ENCODE measurements at regions not wholly inside any gene's neighbourhood (a gene's known extent, or its start where the extent isn't known, plus 50 kb on each side); places are given as distances from the start of the nearest gene placed in this dataset.
A peak's percentile ranks its signal among the peaks of the same experiment; 100 is the strongest.
"Not testable (repeated sequence)": the region's sequence is repeated elsewhere in the genome, so short reads cannot be mapped to it uniquely, and the experiment has no call there.

- no peaks in the 10 kb centered on the region for H3K36me3 ChIP-seq (ENCODE audit: control insufficient read depth, insufficient read depth, low read length)
- CTCF ChIA-PET, result no interaction called here
- no peak overlapping the region for H3K4me3 ChIP-seq (ENCODE audit: low read depth, low read length)
- no peaks in the 10 kb centered on the region; the same call in 1 of the 2 replicates for H3K27me3 ChIP-seq (ENCODE audit: control insufficient read depth, insufficient read depth, low read length)
- no peak for DNase-seq (ENCODE audit: low read depth)
- no peak for TF ChIP-seq CTCF (IDR thresholded peaks at IDR 0.05; ENCODE audit: insufficient read depth, low read depth, low read length)
- POLR2A ChIA-PET, result no interaction called here
These were observed 898.2 kb downstream of the UQCRFS1 start for GRCh38 chr19:28314756-28315155.

- no peak overlapping the region for H3K4me3 ChIP-seq (ENCODE audit: low read depth, low read length)
- H3K27me3 ChIP-seq (ENCODE audit: control insufficient read depth, insufficient read depth, low read length), result no peaks in the 10 kb centered on the region; the same call in 1 of the 2 replicates
These were observed 898.7 kb downstream of the UQCRFS1 start for GRCh38 chr19:28314287-28314686.

GRCh38 chr19:28313633-28314032 is 899.3 kb downstream of the UQCRFS1 start:
- no peak for TF ChIP-seq CTCF (IDR thresholded peaks at IDR 0.05; ENCODE audit: insufficient read depth, low read depth, low read length)
- Histone ChIP-seq H3K4me3 (ENCODE audit: low read depth, low read length) (no peak overlapping the region), H3K36me3 (ENCODE audit: control insufficient read depth, insufficient read depth, low read length) (no peaks in the 10 kb centered on the region), H3K27me3 (ENCODE audit: control insufficient read depth, insufficient read depth, low read length) (no peaks in the 10 kb centered on the region; the same call in 1 of the 2 replicates)
- CTCF ChIA-PET, result interaction anchor here (1.3 kb wide), 1 partner anchor 10 kb away, joined by 3 read pairs; no protein-coding TSS in a partner anchor
- DNase-seq (ENCODE audit: low read depth), result peak; percentile 88
- POLR2A ChIA-PET, result interaction anchor here (0.6 kb wide), 1 partner anchor 146 kb away, joined by 4 read pairs; no protein-coding TSS in a partner anchor

More at GRCh38 chr19:28314287-28314686, 898.7 kb downstream of the UQCRFS1 start:
- TF ChIP-seq CTCF (IDR thresholded peaks at IDR 0.05; ENCODE audit: insufficient read depth, low read depth, low read length), result no peak
- ChIA-PET CTCF (interaction anchor here (1.3 kb wide), 1 partner anchor 9 kb away, joined by 3 read pairs; no protein-coding TSS in a partner anchor), POLR2A (interaction anchor here (0.6 kb wide), 1 partner anchor 146 kb away, joined by 4 read pairs; no protein-coding TSS in a partner anchor)
- H3K36me3 ChIP-seq (ENCODE audit: control insufficient read depth, insufficient read depth, low read length), result no peaks in the 10 kb centered on the region
- DNase-seq (ENCODE audit: low read depth), result no peak

GRCh38 chr19:28312269-28312668 is 900.7 kb downstream of the UQCRFS1 start:
- CTCF ChIA-PET, result interaction anchor here (0.8 kb wide), 1 partner anchor 13 kb away, joined by 3 read pairs; no protein-coding TSS in a partner anchor
- Histone ChIP-seq H3K4me3 (ENCODE audit: low read depth, low read length) (no peak overlapping the region), H3K27me3 (ENCODE audit: control insufficient read depth, insufficient read depth, low read length) (no peaks in the 10 kb centered on the region; the same call in 1 of the 2 replicates), H3K36me3 (ENCODE audit: control insufficient read depth, insufficient read depth, low read length) (no peaks in the 10 kb centered on the region)
- DNase-seq (ENCODE audit: low read depth), result no peak
- POLR2A ChIA-PET, result no interaction called here
- no peak for TF ChIP-seq CTCF (IDR thresholded peaks at IDR 0.05; ENCODE audit: insufficient read depth, low read depth, low read length)

GRCh38 chr19:28310829-28311228 is 902.1 kb downstream of the UQCRFS1 start:
- H3K36me3 ChIP-seq (ENCODE audit: control insufficient read depth, insufficient read depth, low read length); H3K27me3 ChIP-seq (ENCODE audit: control insufficient read depth, insufficient read depth, low read length); POLR2A ChIA-PET; H3K4me3 ChIP-seq (ENCODE audit: low read depth, low read length); DNase-seq (ENCODE audit: low read depth): not testable (repeated sequence)
- CTCF ChIA-PET, result interaction anchor here (1.2 kb wide), 1 partner anchor 10 kb away, joined by 4 read pairs; no protein-coding TSS in a partner anchor

GRCh38 chr19:28309070-28309469 is 903.9 kb downstream of the UQCRFS1 start:
- no peak overlapping the region for H3K4me3 ChIP-seq (ENCODE audit: low read depth, low read length)
- TF ChIP-seq CTCF (IDR thresholded peaks at IDR 0.05; ENCODE audit: insufficient read depth, low read depth, low read length), result no peak
- DNase-seq (ENCODE audit: low read depth), result no peak
- POLR2A ChIA-PET, result no interaction called here
- CTCF ChIA-PET, result no interaction called here
- no peaks in the 10 kb centered on the region for H3K36me3 ChIP-seq (ENCODE audit: control insufficient read depth, insufficient read depth, low read length)
- no peaks in the 10 kb centered on the region; the same call in 1 of the 2 replicates for H3K27me3 ChIP-seq (ENCODE audit: control insufficient read depth, insufficient read depth, low read length)

Measured in BJ (cell line).